ENCODE measurements at regions not wholly inside any gene's neighbourhood (a gene's known extent, or its start where the extent isn't known, plus 50 kb on each side); places are given as distances from the start of the nearest gene placed in this dataset.

GRCh38 chr12:113611652-113612051 lies 140.0 kb upstream of the LHX5 start:
- no peak for DNase-seq

GRCh38 chr12:113610698-113611097 lies 139.0 kb upstream of the LHX5 start:
- no peak for DNase-seq

- no peak for DNase-seq
These were observed 138.2 kb upstream of the LHX5 start for GRCh38 chr12:113609692-113610469.

DNA sequence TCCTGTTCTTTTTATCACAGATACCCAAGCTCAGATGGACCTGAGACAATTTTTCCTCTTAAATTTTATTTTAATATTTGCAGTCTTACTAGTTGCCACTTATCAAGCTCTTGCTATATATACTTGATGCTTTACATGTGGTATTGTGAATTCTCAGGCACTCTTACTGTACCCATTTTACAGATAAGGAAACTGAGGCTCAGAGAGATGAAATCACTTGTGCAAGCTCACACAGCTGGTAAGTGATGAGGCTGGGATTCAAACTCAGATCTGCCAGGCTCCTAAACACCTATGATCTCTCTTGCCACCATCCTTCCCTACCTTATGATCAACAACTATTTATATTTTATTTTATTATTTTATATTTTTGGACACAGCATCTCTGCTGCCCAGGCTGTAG lies 133.0 kb upstream of the LHX5 start:
- no peak for DNase-seq

DNA sequence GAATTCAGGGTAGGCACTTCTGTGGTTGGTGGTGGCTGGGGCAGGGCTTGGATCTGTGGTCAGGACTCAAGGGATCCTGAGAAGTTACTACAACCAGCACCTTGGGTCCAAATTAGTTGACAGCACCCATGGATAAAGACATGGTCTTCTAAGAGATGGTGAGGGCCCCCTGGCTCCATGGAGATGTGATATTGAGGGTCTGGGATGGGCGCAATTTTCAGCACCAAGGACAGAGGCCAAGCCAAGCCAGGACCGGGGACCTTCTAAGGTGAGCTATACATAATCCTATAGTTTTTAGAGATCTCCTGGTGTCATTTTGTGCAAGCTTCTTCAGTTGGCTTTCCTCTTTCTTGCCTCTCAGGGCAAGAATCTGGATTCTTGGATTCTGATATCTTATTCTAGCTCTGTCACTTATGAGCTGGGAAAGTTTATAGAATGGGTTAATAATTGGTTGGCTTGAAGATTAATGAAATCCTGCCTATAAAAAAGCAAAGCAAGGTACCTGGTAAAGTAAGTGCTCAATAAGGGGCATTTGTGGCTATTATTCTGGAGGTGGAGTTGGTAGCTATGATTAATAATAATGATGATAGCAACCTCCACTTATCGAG lies 130.1 kb upstream of the LHX5 start:
- no peak for DNase-seq

- DNase-seq = no peak
These were observed 127.2 kb upstream of the LHX5 start for GRCh38 chr12:113598815-113599406.

DNA sequence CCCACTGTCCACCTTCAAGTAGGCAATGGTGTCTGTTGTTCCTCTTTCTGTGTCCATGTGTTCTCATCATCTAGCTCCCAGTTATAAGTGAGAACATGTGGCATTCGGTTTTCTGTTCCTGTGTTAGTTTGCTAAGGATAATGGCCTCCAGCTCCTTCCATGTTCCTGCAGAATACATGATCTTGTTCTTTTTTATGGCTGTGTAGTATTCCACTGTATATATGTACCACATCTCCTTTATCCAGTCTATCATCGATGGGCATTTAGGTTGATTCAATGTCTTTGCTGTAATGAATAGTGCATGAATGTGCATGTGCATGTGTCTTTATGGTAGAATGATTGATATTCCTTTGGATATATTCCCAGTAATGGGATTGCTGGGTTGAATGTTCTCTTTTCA lies 123.3 kb upstream of the LHX5 start:
- DNase-seq = no peak

DNA sequence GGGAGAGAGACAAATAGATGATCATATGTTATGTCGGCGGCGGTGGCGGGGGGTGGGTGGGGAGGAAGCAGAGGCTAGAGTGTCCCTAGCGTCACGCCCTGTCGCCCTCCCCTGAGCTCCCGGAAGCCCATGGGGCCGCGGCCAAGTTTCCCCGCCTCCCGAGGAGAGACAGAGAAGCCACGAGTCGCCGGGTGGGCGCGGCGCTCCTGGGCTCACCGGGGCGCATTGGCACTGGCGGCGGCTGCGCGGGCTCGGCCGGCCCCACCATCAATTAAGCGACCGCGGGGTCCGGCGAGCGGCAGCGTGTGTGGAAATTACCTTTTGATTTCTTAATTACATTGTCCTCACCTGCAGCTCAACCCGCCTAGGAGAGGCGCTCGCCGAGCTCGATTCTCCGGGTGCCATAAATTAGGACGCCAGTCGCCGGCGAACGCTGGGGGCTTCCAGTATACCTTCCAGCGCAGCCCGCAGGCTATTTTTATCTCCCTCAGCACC lies 119.9 kb upstream of the LHX5 start:
- peak; percentile 18 for DNase-seq

DNA sequence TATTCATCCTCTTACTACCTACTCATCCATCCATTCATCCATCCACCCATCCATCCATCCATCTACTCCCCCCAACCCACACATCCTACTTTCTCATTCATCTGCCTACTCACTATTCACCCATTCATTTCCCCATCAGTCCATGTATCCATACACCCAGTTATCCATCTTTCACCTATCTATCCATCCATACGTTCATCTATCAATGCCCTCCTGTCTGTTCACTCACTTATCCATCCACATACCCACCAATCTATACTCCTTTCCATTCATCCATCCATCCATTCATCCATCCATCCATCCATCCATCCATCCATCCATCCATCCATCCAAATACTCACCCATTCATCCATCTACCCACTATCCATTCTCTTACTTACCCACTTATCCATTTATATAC lies 117.8 kb upstream of the LHX5 start:
- DNase-seq = no peak

DNA sequence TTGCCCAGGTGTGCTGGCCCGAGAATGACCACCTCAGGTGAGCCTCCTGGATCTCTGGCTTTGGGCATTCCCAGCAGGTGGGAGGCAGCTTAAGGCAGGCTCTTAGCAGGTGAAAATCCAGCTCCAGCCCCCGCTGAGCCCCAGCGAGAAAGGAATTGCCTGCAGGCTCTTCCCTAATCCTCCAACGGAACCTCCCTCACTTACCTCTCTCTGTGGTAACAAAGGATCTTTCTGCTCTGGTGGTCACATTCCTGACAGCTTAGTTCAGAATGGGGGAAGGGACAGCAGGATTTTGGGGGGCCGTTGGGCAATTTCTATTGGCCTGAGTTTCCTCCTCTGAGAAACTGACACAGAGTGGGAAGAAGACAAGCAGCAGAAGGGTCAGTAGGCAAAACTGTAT lies 116.0 kb upstream of the LHX5 start:
- DNase-seq = no peak

GRCh38 chr12:113586461-113586860 lies 114.8 kb upstream of the LHX5 start:
- no peak for DNase-seq

DNA sequence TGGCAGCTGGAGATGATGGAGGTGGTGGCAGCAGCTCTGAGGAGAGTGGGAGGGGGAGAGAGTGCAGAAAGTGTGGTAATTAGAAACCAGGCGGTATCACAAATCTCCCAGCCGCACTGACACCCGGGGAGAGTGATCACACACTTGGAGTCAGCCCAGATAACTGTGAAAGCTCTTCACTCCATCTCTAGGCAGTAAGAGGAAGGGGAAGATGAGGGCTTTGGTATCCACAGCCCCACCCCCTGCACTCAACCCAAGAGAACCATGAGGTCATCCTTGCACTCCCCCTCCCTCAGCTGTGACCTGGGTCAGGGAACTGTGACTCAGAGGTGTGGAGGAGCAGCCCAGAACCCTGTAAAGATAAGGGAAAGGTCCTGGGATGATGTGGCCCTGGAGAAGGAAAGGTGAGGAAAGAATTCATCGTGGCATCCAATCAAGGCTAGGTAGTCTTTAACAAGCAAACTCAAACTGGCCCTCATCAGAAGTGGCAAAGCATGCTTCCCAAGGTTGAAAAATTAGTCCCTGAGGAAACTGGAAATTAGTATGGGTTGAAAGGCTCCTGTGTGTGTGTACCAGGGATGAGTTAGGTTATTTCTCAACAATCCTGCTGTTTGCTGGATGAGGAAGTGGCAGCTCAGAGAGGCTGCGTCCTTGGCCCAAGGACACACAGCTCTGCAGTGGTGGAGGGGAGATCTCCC lies 111.0 kb upstream of the LHX5 start:
- DNase-seq = no peak

- DNase-seq = no peak
These were observed 109.7 kb upstream of the LHX5 start for GRCh38 chr12:113581342-113581741.

GRCh38 chr12:113580437-113580836 lies 108.8 kb upstream of the LHX5 start:
- DNase-seq = no peak

DNA sequence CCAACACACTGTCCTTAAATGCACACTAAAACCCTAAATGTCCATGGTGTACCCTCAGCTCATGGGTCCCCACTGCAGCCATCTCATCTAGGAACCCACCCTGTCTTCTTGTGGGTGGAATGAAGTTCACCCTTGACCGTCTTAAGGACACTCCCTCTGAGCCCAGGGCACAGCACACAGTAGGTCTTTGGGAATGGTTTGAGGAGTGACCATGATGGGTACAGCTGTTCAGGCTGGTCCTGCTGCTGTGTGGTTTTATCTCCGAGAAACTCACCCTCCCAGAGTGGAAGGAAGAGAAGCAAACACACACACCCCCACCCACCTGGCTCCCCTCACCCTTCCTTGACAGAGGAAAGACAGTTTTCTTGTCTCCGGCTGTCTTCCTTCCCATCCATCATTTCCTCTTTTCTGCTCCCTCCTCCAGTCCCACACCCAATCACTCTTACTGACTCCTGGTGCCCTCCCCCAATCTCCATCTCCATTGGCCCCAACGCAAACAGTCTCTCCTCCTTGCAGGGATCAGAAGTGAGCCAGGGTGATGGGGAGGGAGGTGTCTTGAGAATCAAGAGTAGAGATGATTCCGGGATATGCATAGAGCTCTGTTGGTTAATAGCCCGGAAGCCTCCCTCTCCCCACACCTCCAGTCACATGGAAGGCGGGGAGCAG lies 105.9 kb upstream of the LHX5 start:
- DNase-seq = no peak

- no peak for DNase-seq
These were observed 103.7 kb upstream of the LHX5 start for GRCh38 chr12:113575386-113575785.

DNA sequence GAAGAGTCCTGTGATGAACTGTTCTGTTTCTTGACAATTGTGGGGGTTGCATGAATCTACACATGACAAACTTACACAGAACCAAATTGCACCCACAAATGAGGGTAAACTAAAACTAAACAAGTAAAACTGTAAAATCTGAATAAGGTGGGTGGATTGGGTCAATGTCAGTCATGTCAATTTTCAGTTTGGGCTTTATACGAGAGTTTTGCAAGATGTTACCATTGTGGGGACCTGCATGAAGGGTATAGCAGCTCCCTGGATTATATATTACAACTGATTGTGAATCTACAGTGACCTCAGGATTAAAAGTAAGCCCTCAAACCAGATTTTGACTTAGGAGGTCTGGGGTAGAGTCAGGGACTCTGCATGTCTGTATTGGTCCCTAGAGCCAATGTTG lies 101.5 kb upstream of the LHX5 start:
- DNase-seq = no peak

- no peak for DNase-seq
These were observed 100.0 kb upstream of the LHX5 start for GRCh38 chr12:113571713-113572112.

GRCh38 chr12:113569806-113570205 lies 98.1 kb upstream of the LHX5 start:
- no peak for DNase-seq

DNA sequence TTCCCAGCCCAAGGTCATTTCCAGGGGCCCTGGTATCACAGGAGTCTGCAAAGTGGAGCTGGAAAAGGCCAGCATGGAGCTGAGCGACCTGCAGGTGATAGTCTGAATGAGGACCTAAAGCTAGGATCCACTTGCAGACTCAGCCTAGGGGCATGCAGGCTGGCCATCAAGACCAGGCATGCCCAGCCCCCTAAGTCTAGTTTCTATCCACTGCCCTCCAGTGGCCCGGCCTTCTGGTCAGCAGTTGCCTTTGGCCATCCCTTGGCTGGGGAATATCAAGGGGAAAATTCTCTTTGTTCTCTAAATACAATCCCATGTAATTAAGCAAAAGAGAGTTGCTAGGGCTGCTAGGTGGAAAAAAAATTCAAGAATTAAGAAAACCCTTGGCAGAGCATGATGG lies 96.3 kb upstream of the LHX5 start:
- DNase-seq = no peak

DNA sequence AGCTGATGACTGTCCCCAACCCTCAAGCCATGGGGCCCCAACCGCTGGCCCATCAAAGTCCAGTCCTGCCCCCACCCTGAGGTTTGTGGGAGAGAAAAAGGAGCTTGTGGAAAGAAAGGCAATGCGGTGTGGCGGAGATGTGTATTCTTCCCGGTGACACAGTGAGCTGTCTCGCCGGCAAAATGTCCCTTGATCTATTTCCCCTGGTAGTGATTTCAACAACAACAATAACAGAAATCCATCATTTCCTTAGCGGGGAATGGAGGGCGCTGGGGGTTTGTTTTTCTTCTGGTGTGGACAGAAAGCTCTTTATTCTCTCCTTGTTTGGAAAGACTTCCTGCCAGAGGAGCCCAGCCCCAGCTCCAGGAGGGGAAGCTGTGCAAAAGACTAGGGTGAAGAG lies 93.7 kb upstream of the LHX5 start:
- DNase-seq = no peak

DNA sequence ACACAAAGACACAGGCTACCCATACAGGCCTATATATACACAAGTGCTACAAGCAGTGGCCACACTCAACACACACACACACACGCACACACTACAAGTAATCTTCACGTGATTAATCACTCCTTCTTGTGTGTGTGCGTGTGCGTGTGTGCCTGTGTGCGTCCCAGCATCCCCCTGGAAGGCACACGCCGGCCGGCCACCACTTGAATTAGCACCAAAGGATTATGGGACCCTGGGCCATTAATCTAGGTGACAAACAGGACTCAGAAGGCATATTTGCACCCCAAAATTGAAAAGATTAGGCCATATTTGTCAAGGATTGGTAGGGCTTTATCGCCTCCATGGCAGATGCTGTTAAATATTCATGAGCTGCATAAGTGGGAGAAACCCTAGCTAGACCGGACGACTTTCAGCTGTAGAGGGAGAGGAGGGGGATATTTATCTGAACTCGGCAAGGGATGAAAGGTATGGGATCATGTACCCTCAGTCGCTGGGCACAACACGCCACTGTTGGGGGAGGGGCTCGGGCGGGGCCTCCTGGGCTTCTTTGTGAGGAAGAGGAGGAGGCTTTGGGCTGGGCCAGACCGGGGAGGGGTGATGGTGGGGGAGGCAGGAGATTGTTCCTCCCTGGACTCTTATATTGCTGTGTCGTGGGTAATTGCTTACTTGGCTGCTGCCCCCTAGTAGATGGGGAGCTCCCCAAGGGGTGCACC lies 89.6 kb upstream of the LHX5 start:
- no peak for DNase-seq

Data from inflammatory macrophage treated with lipopolysaccharide for 4 hours (primary cell).